Neural progenitor cell (in vitro differentiated cells): ENCODE measurements at regions not wholly inside any gene's neighbourhood (a gene's known extent, or its start where the extent isn't known, plus 50 kb on each side); places are given as distances from the start of the nearest gene placed in this dataset.

ENCODE experiments used
- DNase-seq: peaks from one replicate; pipeline ENCODE4 v3.0.0-alpha.2; 2016; ENCODE audit warnings: low spot score
- H2AFZ ChIP-seq: fragments of 200-600 bp; sonication (generic); replicated peaks from 2 replicates; pipeline ENCODE4 v1.6.1; 2016; ENCODE audit warnings: antibody characterized with exemption
- H3F3A ChIP-seq: fragments of 200-600 bp; sonication (generic); 2 replicates; pipeline ENCODE4 v1.6.1; 2016; ENCODE audit warnings: antibody characterized with exemption, low read depth
- H3K27ac ChIP-seq: fragments of 200-600 bp; sonication (generic); 2 replicates; pipeline ENCODE4 v1.5.1; 2016; ENCODE audit warnings: mild to moderate bottlenecking
- H3K27me3 ChIP-seq: fragments of 200-600 bp; sonication (generic); 2 replicates; pipeline ENCODE4 v1.6.1; 2016; ENCODE audit warnings: mild to moderate bottlenecking, moderate library complexity
- H3K36me3 ChIP-seq: fragments of 200-600 bp; sonication (generic); 2 replicates; pipeline ENCODE4 v1.5.1; 2016
- H3K4me1 ChIP-seq: fragments of 200-600 bp; sonication (generic); 2 replicates; pipeline ENCODE4 v1.6.1; 2016; ENCODE audit warnings: mixed run types
- H3K4me2 ChIP-seq: fragments of 200-600 bp; sonication (generic); 2 replicates; pipeline ENCODE4 v1.6.1; 2016
- H3K4me3 ChIP-seq: fragments of 200-600 bp; sonication (generic); 2 replicates; pipeline ENCODE4 v1.5.1; 2016
- H3K79me2 ChIP-seq: fragments of 200-600 bp; sonication (generic); 2 replicates; pipeline ENCODE4 v1.6.1; 2016; ENCODE audit warnings: low read depth
- H3K9ac ChIP-seq: fragments of 200-600 bp; sonication (generic); 2 replicates; pipeline ENCODE4 v1.6.1; 2016
- H3K9me3 ChIP-seq: fragments of 200-600 bp; sonication (generic); 2 replicates; pipeline ENCODE4 v1.5.1; 2016; ENCODE audit warnings: low read depth
- H4K20me1 ChIP-seq: fragments of 200-600 bp; sonication (generic); 2 replicates; pipeline ENCODE4 v1.6.1; 2016; ENCODE audit warnings: low read depth
- H3K27ac Mint-ChIP-seq: 3 replicates; pipeline ENCODE4 v1.8.0; 2021; ENCODE audit warnings: mixed read lengths
- H3K27me3 Mint-ChIP-seq: 2 replicates; pipeline ENCODE4 v1.8.0; 2022; ENCODE audit warnings: low read depth, mild to moderate bottlenecking, inconsistent platforms, moderate library complexity, mixed read lengths; ENCODE audit not compliant: insufficient read depth
- H3K36me3 Mint-ChIP-seq: 3 replicates; pipeline ENCODE4 v1.8.0; 2021; ENCODE audit warnings: mixed read lengths
- H3K4me1 Mint-ChIP-seq: 3 replicates; pipeline ENCODE4 v1.8.0; 2021; ENCODE audit warnings: mixed read lengths
- H3K4me3 Mint-ChIP-seq: 3 replicates; pipeline ENCODE4 v1.8.0; 2021; ENCODE audit warnings: mild to moderate bottlenecking, moderate library complexity, mixed read lengths
- H3K9me3 Mint-ChIP-seq: 3 replicates; pipeline ENCODE4 v1.8.0; 2020; ENCODE audit warnings: mixed read lengths
- EZH2 ChIP-seq: fragments of 200-600 bp; sonication (generic); IDR thresholded peaks from 2 replicates; pipeline ENCODE4 v1.6.1; 2017; ENCODE audit warnings: antibody characterized with exemption, mild to moderate bottlenecking, moderate library complexity
- EZH2phosphoT487 ChIP-seq: fragments of 200-600 bp; sonication (generic); IDR thresholded peaks from 2 replicates; pipeline ENCODE4 v1.6.1; 2017; ENCODE audit warnings: antibody characterized with exemption
- TF ChIP-seq, protein P1 (sequence below): fragments of 200-600 bp; sonication (generic); IDR thresholded peaks from 2 replicates; pipeline ENCODE4 v1.5.1; 2017; ENCODE audit warnings: antibody characterized with exemption, mild to moderate bottlenecking

DNA sequence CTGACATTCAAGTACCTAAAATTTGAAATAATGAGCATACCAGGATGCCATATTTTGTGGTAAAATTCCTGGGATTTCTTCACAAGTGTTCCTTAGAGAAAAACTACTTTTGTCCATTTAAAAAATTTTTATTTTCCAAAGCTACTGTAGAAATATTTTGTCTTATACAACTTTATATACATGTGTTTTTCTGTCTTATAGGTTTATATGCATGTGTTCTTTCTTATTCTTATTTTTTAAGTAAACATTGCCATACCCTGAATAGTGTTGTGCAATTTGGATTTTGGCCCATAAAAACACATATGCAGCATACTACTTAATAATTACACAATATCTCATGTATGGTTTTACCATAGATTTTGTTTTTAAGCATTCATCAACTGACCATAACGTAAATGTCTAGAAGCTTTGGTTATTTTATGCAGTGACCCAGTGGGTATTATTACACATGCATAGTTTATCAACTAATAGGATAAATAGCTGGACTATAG lies 1107.4 kb upstream of the SEL1L start:
- no peaks in the 10 kb centered on the region for H3K9me3 ChIP-seq
- Mint-ChIP-seq H3K4me3 (no peak overlapping the region), H3K4me1 (no peaks in the 10 kb centered on the region), H3K36me3 (no peaks in the 10 kb centered on the region), H3K9me3 (no peaks in the 10 kb centered on the region), H3K27me3 (peaks cover 4% of the 10 kb centered on the region), H3K27ac (no peak overlapping the region)
- DNase-seq: no peak
- no peak overlapping the region for H3K4me2 ChIP-seq
- no peaks in the 10 kb centered on the region for H3K27me3 ChIP-seq
- H3K79me2 ChIP-seq: peaks cover 22% of the 10 kb centered on the region
- no peak overlapping the region for H2AFZ ChIP-seq
- no peaks in the 10 kb centered on the region for H3F3A ChIP-seq
- H3K27ac ChIP-seq: no peak overlapping the region
- H3K36me3 ChIP-seq: no peaks in the 10 kb centered on the region
- TF ChIP-seq, protein P1, sequence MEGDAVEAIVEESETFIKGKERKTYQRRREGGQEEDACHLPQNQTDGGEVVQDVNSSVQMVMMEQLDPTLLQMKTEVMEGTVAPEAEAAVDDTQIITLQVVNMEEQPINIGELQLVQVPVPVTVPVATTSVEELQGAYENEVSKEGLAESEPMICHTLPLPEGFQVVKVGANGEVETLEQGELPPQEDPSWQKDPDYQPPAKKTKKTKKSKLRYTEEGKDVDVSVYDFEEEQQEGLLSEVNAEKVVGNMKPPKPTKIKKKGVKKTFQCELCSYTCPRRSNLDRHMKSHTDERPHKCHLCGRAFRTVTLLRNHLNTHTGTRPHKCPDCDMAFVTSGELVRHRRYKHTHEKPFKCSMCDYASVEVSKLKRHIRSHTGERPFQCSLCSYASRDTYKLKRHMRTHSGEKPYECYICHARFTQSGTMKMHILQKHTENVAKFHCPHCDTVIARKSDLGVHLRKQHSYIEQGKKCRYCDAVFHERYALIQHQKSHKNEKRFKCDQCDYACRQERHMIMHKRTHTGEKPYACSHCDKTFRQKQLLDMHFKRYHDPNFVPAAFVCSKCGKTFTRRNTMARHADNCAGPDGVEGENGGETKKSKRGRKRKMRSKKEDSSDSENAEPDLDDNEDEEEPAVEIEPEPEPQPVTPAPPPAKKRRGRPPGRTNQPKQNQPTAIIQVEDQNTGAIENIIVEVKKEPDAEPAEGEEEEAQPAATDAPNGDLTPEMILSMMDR: no peak
- no peak for TF ChIP-seq EZH2phosphoT487
- TF ChIP-seq EZH2: no peak
- H3K4me1 ChIP-seq: peaks cover 6% of the 10 kb centered on the region
- H3K4me3 ChIP-seq: no peak overlapping the region
- no peak overlapping the region for H3K9ac ChIP-seq
- no peaks in the 10 kb centered on the region for H4K20me1 ChIP-seq

DNA sequence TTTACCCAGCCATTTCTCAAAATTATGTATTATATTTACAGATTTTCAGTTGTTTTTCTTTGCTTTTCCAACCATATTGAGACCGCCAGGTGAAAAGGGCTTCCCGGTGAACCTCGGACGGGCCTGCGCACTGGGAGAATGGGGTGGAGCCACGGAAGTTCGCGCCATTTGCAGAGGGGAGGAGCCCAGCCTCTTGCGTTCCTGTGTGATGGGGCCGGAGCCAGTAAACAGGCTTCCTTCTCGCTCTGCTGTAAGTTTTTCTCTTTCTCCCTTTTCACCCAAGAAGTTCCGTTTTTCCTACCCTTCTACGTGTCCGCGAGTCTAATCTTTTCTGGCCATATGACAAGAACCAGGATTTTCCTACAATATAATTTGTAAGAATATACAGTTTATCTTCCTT lies 1108.8 kb upstream of the SEL1L start:
- Histone ChIP-seq H3K9ac (peak overlapping the region; percentile 70), H3K27me3 (no peaks in the 10 kb centered on the region), H3K9me3 (no peaks in the 10 kb centered on the region), H3K27ac (no peak overlapping the region), H3K4me1 (peaks cover 6% of the 10 kb centered on the region), H3K4me2 (peak overlapping the region; percentile 77), H3K36me3 (no peaks in the 10 kb centered on the region), H3K79me2 (peaks cover 22% of the 10 kb centered on the region), H4K20me1 (no peaks in the 10 kb centered on the region), H3K4me3 (peak overlapping the region; percentile 81), H3F3A (no peaks in the 10 kb centered on the region), H2AFZ (peak overlapping the region; percentile 85)
- H3K9me3 Mint-ChIP-seq: no peaks in the 10 kb centered on the region
- peak; percentile 73 for DNase-seq
- no peak overlapping the region for H3K4me3 Mint-ChIP-seq
- no peaks in the 10 kb centered on the region for H3K36me3 Mint-ChIP-seq
- no peaks in the 10 kb centered on the region for H3K4me1 Mint-ChIP-seq
- H3K27me3 Mint-ChIP-seq: peaks cover 2% of the 10 kb centered on the region
- no peak for TF ChIP-seq EZH2
- TF ChIP-seq, protein P1: no peak
- TF ChIP-seq EZH2phosphoT487: no peak
- no peak overlapping the region for H3K27ac Mint-ChIP-seq

DNA sequence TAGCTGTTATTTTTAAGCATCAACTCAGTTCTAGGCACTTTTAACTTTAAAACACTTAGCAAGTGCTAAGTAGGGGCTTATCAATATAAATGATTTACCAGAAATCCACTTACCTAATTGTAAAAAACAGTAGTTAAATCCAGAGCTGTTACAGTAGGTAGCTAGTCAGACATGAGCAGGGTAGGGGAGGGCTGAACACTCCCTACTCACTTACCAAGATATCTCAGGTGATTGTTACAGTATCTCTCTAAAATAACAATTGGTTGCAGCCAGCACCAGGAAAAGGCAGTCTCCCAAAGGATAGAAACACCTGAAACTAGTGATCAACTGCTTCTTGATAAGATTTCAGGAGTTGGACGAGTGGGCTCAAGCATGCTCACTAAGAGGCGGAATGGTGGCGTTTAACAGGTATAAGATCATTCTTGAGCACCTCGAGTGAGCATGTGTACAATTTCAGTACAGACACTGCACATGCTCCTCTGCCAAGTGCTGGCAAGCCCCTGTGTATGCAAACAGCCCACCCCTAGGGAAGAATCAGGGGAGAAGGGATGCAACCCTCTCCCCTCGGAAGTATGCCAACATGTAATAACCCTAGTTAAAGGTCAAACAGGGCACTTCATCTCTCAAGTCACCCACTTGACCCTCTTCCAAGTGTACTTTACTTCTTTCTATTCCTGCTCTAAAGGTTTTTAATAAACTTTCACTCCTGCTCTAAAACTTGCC lies 1113.6 kb upstream of the SEL1L start:
- H3K4me1 Mint-ChIP-seq: no peaks in the 10 kb centered on the region
- H3K36me3 Mint-ChIP-seq: no peaks in the 10 kb centered on the region
- H3K27me3 Mint-ChIP-seq: peaks cover 2% of the 10 kb centered on the region
- no peak overlapping the region for H3K4me3 Mint-ChIP-seq
- Histone ChIP-seq H3K9ac (no peak overlapping the region), H3K4me3 (no peak overlapping the region), H3K36me3 (no peaks in the 10 kb centered on the region), H3F3A (no peaks in the 10 kb centered on the region), H4K20me1 (no peaks in the 10 kb centered on the region), H3K27me3 (no peaks in the 10 kb centered on the region), H3K79me2 (peaks cover 22% of the 10 kb centered on the region), H3K9me3 (no peaks in the 10 kb centered on the region), H3K4me1 (peaks cover 6% of the 10 kb centered on the region), H3K4me2 (no peak overlapping the region), H3K27ac (no peak overlapping the region), H2AFZ (no peak overlapping the region)
- no peak for DNase-seq
- TF ChIP-seq EZH2phosphoT487 (no peak), EZH2 (no peak)
- TF ChIP-seq, protein P1: no peak
- H3K27ac Mint-ChIP-seq: no peak overlapping the region
- H3K9me3 Mint-ChIP-seq: no peaks in the 10 kb centered on the region
